GM12891 (cell line): ENCODE measurements at regions not wholly inside any gene's neighbourhood (a gene's known extent, or its start where the extent isn't known, plus 50 kb on each side); places are given as distances from the start of the nearest gene placed in this dataset.

Source experiments
- DNase-seq: peaks from one replicate; pipeline ENCODE4 v3.0.0; 2011; ENCODE audit warnings: low spot score; ENCODE audit not compliant: insufficient read length
- FAIRE-seq: peaks from 2 replicates; lab custom pipeline; 2011; peaks lifted over from hg19 to GRCh38; lab: Jason Lieb, UNC
- PAX5 ChIP-seq: IDR thresholded peaks from 2 replicates; pipeline ENCODE4 v1.6.1; 2011; ENCODE audit warnings: low read length, moderate library complexity, mild to moderate bottlenecking; ENCODE audit not compliant: insufficient read depth, severe bottlenecking
- POLR2A ChIP-seq: IDR thresholded peaks from 2 replicates; pipeline ENCODE4 v1.6.1; 2011; ENCODE audit warnings: low read depth, low read length, control low read depth
- POLR2AphosphoS5 ChIP-seq: IDR thresholded peaks from 2 replicates; pipeline ENCODE4 v1.6.1; 2011; ENCODE audit warnings: low read depth, low read length, control low read depth
- POU2F2 ChIP-seq: IDR thresholded peaks from 2 replicates; pipeline ENCODE4 v1.6.1; 2011; ENCODE audit warnings: low read depth, mild to moderate bottlenecking, control low read depth, low read length, moderate library complexity
- SPI1 ChIP-seq: IDR thresholded peaks from 2 replicates; pipeline ENCODE4 v1.6.1; 2011; ENCODE audit warnings: low read depth, low read length, control low read depth
- TAF1 ChIP-seq: IDR thresholded peaks from 2 replicates; pipeline ENCODE4 v1.6.1; 2011; ENCODE audit warnings: low read depth, low read length, control low read depth

GRCh38 chr6:112802144-112802543 is 455.0 kb downstream of the RFPL4B start:
- no peak for TF ChIP-seq POU2F2
- no peak for TF ChIP-seq SPI1
- no peak for TF ChIP-seq TAF1
- TF ChIP-seq POLR2AphosphoS5: no peak
- FAIRE-seq (no peak), DNase-seq (no peak)

- DNase-seq (no peak), FAIRE-seq (no peak)
- no peak for TF ChIP-seq POLR2AphosphoS5
- no peak for TF ChIP-seq POLR2A
- TF ChIP-seq PAX5: no peak
- no peak for TF ChIP-seq POU2F2
- TF ChIP-seq TAF1: no peak
- TF ChIP-seq SPI1: no peak
Measured at GRCh38 chr6:112804638-112805330, 457.7 kb downstream of the RFPL4B start.

DNA sequence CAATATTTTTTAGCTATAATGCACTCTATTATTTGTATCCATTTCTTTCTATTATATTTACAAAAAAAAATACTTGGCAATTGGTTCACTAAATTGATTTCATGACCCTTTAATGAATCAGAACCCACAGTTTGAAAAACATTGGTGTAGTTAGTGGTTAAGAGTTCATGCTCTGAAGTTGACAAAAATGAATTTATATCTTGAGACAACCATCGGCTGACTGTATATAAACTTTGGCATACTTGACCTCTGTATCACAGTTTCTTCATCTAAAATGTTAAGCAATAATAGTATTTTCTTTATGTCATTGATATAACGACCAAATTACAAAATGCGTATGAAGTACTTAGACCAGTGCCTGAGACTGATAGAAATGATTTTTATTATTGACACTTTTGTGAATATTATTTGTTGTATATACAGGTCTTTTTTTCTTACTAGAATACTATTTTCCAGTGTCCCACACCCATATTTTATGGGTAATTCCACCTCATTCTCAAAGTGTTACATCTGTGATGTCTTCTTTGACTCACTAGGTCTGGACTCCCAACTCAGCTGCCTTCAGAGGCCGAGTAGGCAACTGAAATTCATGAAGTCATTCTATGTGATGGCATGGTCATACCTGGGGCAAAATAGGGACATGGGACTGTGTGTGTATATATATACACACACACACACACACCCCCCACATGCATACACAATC is 459.2 kb downstream of the RFPL4B start:
- TF ChIP-seq POLR2AphosphoS5 (no peak), TAF1 (no peak), SPI1 (no peak), POLR2A (no peak), PAX5 (no peak), POU2F2 (no peak)
- FAIRE-seq (no peak), DNase-seq (no peak)

GRCh38 chr6:112821476-112821875 is 474.3 kb downstream of the RFPL4B start:
- FAIRE-seq (no peak), DNase-seq (no peak)
- no peak for TF ChIP-seq POU2F2
- no peak for TF ChIP-seq PAX5
- no peak for TF ChIP-seq POLR2A
- no peak for TF ChIP-seq SPI1
- TF ChIP-seq TAF1: no peak
- no peak for TF ChIP-seq POLR2AphosphoS5

- FAIRE-seq: no peak
- TF ChIP-seq POLR2A: no peak
- no peak for TF ChIP-seq PAX5
- TF ChIP-seq TAF1: no peak
- TF ChIP-seq POU2F2: no peak
- no peak for TF ChIP-seq SPI1
- TF ChIP-seq POLR2AphosphoS5: no peak
- DNase-seq: no peak
Measured at GRCh38 chr6:112822769-112823168, 475.6 kb downstream of the RFPL4B start.

DNA sequence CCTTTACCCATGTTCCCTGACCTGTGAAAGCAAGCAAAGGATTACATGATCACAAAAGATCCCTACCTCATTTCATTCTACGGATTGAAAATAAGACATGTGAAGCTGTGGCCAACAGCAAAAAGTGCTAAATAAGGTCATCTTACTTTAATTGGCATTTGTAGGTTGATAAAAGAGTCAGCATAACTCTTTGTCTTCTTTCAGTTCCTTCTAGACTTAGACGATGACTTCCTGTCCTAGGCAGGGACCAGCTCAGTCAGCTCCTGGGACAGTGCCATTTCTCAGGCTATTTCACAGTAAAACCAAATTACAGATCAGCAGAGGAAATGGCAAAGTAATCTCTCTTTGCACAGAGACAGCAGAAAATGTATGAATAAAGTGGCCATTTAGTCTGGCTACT is 480.7 kb downstream of the RFPL4B start:
- peak; percentile 95 for FAIRE-seq
- no peak for DNase-seq
- TF ChIP-seq POLR2A (no peak), SPI1 (peak; percentile 95)

DNA sequence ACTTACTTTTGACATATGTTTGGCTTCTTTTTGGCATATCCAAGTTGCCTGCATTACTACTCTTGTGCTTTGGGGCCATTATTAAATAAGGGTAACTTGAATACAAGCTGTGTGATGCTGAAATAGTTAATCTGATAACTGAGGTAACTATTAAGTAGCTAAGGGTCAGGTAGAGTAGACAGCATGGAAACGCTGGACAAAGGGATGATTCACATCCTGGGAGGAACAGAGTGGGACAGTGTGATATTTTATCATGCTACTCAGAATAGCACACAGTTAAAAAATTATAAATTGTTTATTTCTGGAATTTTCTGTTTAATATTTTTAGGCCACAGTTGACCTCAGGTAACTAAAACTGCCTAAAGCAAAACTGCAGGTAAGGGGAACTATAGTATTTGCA is 483.9 kb downstream of the RFPL4B start:
- no peak for FAIRE-seq
- no peak for DNase-seq
- TF ChIP-seq POLR2A (no peak), POLR2AphosphoS5 (no peak), PAX5 (no peak), TAF1 (no peak), SPI1 (no peak), POU2F2 (no peak)

DNA sequence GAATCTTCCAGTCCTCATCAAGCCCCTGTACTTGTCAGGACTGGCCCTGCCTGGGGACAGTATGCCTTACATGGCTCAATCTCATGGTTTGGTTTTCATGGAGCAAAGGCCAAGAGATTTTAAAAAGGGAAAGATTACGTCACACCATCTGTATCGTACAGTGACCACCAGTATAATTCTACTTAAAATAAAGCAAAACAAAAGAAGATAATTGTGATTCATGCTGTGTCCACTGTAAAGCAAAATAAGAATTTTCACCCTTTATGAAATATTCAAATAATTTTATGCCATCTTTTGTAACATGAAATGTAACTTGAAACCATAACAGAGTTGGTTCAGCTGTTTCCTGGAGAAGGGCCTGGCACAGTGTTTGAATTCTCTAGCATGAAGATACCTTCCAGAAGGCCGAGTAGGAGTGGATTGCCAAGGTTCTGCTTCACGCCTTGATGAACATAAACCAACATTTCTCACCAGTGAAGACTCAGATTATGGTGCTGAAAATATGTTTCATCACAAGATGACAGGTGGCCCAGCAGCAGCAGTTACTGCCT is 486.5 kb downstream of the RFPL4B start:
- no peak for DNase-seq
- no peak for FAIRE-seq
- TF ChIP-seq POLR2AphosphoS5: no peak
- no peak for TF ChIP-seq PAX5
- no peak for TF ChIP-seq TAF1
- no peak for TF ChIP-seq POLR2A
- TF ChIP-seq SPI1: no peak
- TF ChIP-seq POU2F2: no peak

DNA sequence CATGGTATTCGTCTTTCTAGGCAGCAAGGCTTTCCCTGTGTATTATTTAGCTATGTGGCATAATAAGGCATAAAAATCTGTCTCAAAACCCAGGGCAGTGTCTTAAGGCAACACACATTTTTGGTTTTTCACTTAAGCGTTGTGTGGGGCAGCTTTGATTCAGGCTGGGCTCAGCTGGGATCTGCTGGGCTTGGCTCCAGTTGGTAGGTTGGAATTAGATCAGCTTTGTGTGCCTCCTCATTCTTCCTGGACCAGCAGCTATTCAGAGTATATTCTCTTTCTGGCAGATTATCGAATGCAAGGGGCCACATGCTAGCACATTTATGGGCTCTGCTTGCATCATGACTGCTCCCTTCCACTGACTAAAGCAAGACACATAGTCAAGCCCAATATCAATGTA is 487.9 kb downstream of the RFPL4B start:
- FAIRE-seq (peak; percentile 45), DNase-seq (no peak)
- no peak for TF ChIP-seq POLR2AphosphoS5
- no peak for TF ChIP-seq TAF1
- no peak for TF ChIP-seq SPI1
- no peak for TF ChIP-seq POU2F2
- no peak for TF ChIP-seq PAX5
- TF ChIP-seq POLR2A: no peak

- FAIRE-seq: no peak
- TF ChIP-seq TAF1 (no peak), POLR2AphosphoS5 (no peak), POLR2A (no peak), SPI1 (no peak), PAX5 (no peak), POU2F2 (no peak)
- no peak for DNase-seq
Measured at GRCh38 chr6:112839525-112839961, 492.4 kb downstream of the RFPL4B start.
